AG10803 (cell line): ENCODE measurements at regions not wholly inside any gene's neighbourhood (a gene's known extent, or its start where the extent isn't known, plus 50 kb on each side); places are given as distances from the start of the nearest gene placed in this dataset.

Experiments used
- DNase-seq: peaks from one replicate; pipeline ENCODE4 v3.0.0; 2010; ENCODE audit warnings: low read depth
- H3K4me3 ChIP-seq: 2 replicates; pipeline ENCODE4 v1.5.1; 2011; ENCODE audit warnings: mild to moderate bottlenecking, low read length, control low read depth
- CTCF ChIP-seq: conservative IDR thresholded peaks from 2 replicates; pipeline ENCODE4 v1.5.1; 2011; ENCODE audit warnings: mild to moderate bottlenecking, low read length, control low read depth, inconsistent platforms

GRCh38 chr4:149095001-149095400 lies 652.8 kb upstream of the NR3C2 start:
- TF ChIP-seq CTCF = no peak
- no peak overlapping the region for H3K4me3 ChIP-seq
- DNase-seq = no peak

- no peak for TF ChIP-seq CTCF
- no peak for DNase-seq
- no peak overlapping the region for H3K4me3 ChIP-seq
Measured at GRCh38 chr4:149084144-149084543, 641.9 kb upstream of the NR3C2 start.

GRCh38 chr4:149077181-149077580 lies 635.0 kb upstream of the NR3C2 start:
- TF ChIP-seq CTCF = no peak
- no peak for DNase-seq
- H3K4me3 ChIP-seq = no peak overlapping the region

GRCh38 chr4:149076401-149076800 lies 634.2 kb upstream of the NR3C2 start:
- no peak for TF ChIP-seq CTCF
- H3K4me3 ChIP-seq = no peak overlapping the region
- DNase-seq = no peak

GRCh38 chr4:149072384-149072783 lies 630.2 kb upstream of the NR3C2 start:
- no peak overlapping the region for H3K4me3 ChIP-seq
- DNase-seq = no peak
- TF ChIP-seq CTCF = no peak

- no peak overlapping the region for H3K4me3 ChIP-seq
- DNase-seq = no peak
- no peak for TF ChIP-seq CTCF
Measured at GRCh38 chr4:149065753-149066152, 623.5 kb upstream of the NR3C2 start.

GRCh38 chr4:149062997-149063396 lies 620.8 kb upstream of the NR3C2 start:
- no peak for DNase-seq
- no peak overlapping the region for H3K4me3 ChIP-seq
- no peak for TF ChIP-seq CTCF
